Ovary (tissue), 1 donor: ENCODE measurements at regions not wholly inside any gene's neighbourhood (a gene's known extent, or its start where the extent isn't known, plus 50 kb on each side); places are given as distances from the start of the nearest gene placed in this dataset.
"Not testable (repeated sequence)": the region's sequence is repeated elsewhere in the genome, so short reads cannot be mapped to it uniquely, and the experiment has no call there.

Source experiments
- EP300 ChIP-seq: sonication (generic); formaldehyde crosslinking; IDR thresholded peaks from one replicate; pipeline ENCODE4 v1.6.1; 2017; ENCODE audit warnings: antibody characterized with exemption
- POLR2A ChIP-seq: fragments of 450-650 bp; IDR thresholded peaks from one replicate; pipeline ENCODE4 v1.6.1; 2017; ENCODE audit warnings: antibody characterized with exemption, mild to moderate bottlenecking, moderate library complexity

GRCh38 chr6:101171049-101171448, 222.5 kb upstream of the GRIK2 start:
- not testable (repeated sequence) for TF ChIP-seq EP300, POLR2A
